NCI-H2196 (cell line): ENCODE measurements at regions not wholly inside any gene's neighbourhood (a gene's known extent, or its start where the extent isn't known, plus 50 kb on each side); places are given as distances from the start of the nearest gene placed in this dataset.
"Not testable (repeated sequence)": the region's sequence is repeated elsewhere in the genome, so short reads cannot be mapped to it uniquely, and the experiment has no call there.

Experiments used
- DNase-seq: peaks from one replicate; lab custom pipeline; 2025; ENCODE audit not compliant: unreplicated experiment; lab: John Stamatoyannopoulos, UW

- DNase-seq, result no peak
Observed at GRCh38 chr4:52507774-52508173, 151.3 kb downstream of the USP46 start.

- DNase-seq, result no peak
Observed at GRCh38 chr4:52510939-52511565, 148.0 kb downstream of the USP46 start.

GRCh38 chr4:52511825-52512224, 147.3 kb downstream of the USP46 start:
- DNase-seq, result no peak

GRCh38 chr4:52512291-52512690, 146.8 kb downstream of the USP46 start:
- DNase-seq, result no peak

- DNase-seq, result not testable (repeated sequence)
Observed at GRCh38 chr4:52522093-52522492, 137.0 kb downstream of the USP46 start.

- no peak for DNase-seq
Observed at GRCh38 chr4:52529983-52530382, 129.1 kb downstream of the USP46 start.

- no peak for DNase-seq
Observed at GRCh38 chr4:52535793-52536192, 123.3 kb downstream of the USP46 start.
